GM18907 (cell line): ENCODE measurements at regions not wholly inside any gene's neighbourhood (a gene's known extent, or its start where the extent isn't known, plus 50 kb on each side); places are given as distances from the start of the nearest gene placed in this dataset.
"Not testable (repeated sequence)": the region's sequence is repeated elsewhere in the genome, so short reads cannot be mapped to it uniquely, and the experiment has no call there.

ENCODE experiments used
- ATAC-seq: cut with Tn5 transposase; IDR thresholded peaks from one replicate; pipeline ENCODE4 v1.9.1; 2021; ENCODE audit warnings: mild to moderate bottlenecking, moderate library complexity; ENCODE audit not compliant: unreplicated experiment

DNA sequence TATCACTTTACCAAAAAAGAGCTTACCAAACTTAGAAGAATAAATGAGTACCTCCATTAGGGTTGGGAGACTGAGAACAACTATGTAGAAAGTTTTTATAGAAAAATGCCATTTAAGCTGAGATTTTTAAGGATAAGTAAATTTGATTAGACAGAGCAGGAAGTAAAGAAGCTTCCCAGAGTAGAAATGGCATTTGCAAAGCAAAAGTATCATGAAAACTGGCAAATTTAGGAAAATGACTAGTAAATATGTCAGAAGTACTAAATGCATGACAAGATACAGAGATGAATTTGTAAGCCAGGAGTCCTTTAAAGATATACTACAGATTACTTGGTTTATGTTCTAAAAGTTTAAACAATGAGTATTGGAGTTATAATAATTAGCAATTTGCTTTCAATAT is 2581.8 kb downstream of the PCDH9 start:
- ATAC-seq, result no peak

DNA sequence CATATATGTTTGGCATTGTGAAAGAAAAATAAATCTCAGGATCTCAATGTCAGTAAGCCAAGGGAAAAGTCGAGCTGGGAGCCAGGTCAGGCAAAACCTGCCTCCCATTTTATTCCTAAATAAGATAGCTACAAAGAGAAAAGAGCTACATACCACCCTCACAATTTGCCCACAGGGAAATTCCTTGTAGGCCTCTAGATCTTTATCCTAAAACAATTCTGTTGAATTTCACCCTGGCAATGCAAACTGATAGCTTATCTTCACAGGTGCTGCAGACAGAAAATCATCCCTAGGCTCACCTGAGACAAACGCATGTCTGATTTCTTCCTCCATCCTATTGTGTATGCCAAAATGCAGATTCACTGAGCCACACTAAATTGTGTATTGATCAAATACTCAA is 2587.1 kb downstream of the PCDH9 start:
- no peak for ATAC-seq

DNA sequence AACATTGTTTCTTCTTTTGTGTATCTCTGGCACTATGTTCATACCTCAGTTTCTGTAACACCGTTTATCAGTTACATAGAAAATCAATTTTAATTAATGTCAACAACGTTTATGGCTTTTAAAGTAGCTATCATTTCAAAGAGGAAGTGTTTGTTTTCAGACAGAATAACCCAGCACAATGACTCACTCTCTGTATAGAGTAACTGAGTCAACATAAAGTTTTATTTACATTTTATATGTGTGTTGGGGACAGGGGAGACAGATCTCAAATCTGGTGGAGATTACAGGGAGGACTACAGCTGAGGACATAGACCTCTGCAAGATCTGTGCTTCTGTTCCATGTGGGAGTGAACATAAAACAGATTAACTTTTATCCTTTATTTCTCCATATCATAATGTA is 2590.1 kb downstream of the PCDH9 start:
- ATAC-seq, result no peak

DNA sequence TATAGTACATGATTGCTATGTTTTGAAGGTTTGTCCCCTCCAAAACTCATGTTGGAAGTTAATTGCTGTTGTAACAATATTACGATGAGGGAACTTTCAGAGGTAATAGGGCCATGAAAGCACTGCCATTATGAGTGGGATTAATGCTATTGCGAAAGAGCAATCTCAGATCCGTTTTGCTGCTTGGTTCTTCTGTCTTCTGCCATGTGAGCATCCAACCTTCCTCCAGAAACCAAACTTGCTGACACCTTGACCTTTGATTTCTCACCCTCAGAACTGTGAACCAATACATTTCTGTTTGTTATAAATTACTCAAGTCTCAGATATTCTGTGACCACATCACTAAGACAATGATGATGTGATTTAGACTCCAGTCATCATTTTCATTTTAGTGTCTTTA is 2590.9 kb downstream of the PCDH9 start:
- no peak for ATAC-seq

DNA sequence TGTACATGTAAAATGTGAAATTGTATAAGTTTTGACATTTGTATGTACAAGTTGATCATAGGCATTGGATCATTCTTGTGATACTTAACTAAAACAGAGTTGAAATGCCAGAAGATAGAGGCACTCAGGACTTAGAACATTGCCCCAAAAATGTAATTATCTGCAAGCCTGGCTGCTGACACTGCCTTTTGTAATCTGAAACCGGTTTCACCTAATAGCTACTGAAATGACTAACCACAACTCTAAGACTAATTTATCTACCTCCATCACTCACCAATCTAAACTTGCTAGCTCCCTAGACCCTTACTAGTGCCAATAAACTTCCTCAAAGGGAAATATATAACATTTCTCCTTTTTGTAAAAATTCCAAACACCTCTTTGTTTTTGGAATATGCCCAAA is 2596.2 kb downstream of the PCDH9 start:
- no peak for ATAC-seq

DNA sequence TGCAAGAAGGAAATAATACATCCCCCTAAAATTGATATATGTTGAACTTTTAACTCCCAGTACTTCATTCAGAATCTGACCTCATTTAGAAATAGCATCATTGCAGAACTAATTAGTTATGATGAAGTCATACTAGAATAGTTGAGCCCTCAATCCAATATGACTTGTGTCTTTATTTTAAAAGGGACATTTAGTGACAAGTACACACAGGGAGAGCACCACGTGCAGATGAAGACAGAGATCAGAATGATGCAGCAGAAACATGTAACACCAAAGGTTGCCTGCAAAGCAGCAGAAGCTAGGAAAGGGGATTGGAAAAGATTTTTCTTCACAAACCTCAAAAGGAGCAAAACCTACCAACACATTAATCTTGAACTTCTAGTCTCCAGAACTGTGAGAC is 2602.5 kb downstream of the PCDH9 start:
- ATAC-seq, result no peak

DNA sequence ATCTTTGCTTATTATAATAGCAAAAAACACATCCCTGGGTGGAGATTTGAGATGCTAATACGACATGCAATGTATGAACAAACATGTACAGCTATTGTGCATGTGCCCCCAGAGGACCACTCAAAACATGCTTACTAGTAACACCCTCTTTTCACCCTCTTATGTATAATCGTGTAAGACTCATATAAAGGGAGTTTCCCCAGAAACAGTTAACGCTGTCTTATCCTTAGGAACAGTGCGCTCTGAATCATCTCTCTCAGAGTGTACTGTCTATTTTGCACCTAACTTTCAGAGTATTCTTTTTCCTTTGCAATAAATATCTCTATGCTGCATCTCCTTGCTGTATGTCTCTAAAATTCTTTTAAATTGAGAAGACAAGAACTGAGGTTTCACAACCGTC is 2604.0 kb downstream of the PCDH9 start:
- no peak for ATAC-seq

DNA sequence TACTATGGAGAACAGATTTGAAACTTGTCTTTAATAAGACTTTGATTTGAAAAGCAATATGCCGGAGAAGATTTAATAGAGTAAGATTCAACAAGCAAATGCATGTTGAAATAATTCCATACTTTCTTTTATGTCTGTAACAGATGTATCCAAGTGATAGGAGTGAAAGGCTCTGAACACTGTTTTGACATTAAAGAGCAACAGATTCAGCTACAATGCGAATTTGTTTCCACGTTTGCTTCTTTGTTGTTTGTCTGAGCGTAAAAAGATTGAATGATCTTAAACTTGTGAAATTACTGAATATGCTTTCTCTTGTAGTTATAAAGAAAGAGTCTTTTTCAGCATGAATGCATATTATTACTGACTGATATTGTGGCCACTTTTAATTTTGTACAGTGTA is 2612.9 kb downstream of the PCDH9 start:
- ATAC-seq, result no peak

DNA sequence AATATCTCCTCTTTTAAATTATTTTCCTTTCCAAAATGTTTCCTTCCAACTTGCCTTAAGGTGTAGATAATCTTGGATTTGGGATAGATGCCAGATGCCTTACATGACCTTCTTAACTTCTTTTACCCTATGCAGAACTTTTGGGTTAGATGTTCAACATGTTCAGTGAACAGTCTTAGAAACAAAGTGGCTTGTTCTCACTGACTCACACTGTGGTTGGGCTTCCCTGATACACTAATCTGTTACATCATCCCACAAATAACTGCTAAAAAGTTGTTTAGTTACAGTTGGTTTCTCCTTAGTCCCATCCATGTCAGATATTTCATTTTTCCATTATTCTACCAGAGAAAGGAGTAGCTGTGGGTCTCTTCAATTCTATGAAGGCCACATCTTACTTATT is 2638.2 kb downstream of the PCDH9 start:
- ATAC-seq, result no peak

DNA sequence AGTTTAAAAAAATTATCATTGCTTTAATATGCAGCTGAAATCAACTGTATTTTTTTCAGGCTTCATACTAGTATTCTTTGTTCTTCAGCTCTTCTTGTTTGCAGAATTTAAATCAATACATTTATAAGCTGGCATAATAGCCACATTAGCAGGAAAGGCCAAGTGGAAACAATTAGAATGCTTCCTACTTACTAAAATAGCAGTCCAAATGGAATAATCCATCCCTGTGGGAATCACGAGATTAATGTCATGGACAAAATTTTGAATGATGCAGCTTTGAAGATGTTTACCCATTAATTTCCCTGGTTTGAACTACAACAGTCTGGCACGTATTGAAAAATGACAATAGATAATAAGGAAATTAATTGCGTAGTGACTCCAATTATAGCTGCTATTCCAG is 2650.8 kb downstream of the PCDH9 start:
- ATAC-seq, result no peak

DNA sequence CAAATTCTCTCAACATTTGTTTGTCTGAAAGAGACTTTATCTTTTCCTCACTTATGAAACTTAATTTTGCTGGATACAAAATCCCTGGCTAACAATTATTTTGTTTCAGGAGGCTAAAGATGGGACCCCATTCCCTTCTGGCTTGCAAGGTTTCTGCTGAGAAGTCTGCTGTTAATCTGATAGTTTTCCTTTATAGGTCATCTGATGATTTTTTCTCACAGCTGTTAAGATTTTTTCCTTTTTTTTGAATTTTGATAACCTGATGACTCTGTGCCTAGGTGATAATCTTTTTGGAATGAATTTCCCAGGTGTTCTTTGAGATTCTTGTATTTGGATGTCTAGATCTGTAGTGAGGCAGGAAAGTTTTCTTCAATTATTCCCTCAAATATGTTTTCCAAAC is 2661.4 kb downstream of the PCDH9 start:
- no peak for ATAC-seq

DNA sequence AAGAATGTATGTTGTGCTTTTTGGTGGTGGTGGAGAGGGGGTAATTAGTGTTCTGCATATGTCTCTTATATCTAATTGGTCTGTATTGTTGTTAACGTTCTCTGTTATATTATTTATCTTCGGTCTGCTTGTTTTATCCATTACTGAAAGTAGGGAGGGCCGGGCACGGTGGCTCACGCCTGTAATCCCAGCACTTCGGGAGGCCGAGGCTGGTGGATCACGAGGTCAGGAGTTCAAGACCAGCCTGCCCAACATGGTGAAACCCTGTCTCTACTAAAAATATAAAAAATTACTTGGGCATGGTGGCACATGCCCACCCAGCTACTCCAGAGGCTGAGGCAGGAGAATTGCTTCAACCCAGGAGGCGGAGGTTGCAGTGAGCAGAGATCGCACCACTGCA is 2672.1 kb downstream of the PCDH9 start:
- ATAC-seq, result not testable (repeated sequence)

DNA sequence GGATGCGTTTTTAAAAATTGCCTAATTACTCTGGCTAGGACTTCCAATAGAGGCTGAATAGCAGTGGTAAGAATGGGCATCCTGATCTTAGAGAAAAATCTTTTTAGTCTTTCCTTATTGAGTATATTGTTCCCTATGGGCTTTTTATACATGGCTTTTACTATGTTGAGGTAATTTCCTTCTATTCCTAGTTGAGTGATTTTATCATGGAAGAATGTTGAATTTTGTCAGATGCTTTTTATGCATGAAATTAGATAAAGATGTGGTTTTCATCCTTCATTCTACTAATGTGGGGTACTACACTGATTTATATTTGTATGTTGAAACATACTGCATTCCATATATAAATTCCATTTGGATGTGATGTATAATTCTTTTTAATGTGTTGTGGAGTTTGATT is 2673.8 kb downstream of the PCDH9 start:
- ATAC-seq, result no peak

DNA sequence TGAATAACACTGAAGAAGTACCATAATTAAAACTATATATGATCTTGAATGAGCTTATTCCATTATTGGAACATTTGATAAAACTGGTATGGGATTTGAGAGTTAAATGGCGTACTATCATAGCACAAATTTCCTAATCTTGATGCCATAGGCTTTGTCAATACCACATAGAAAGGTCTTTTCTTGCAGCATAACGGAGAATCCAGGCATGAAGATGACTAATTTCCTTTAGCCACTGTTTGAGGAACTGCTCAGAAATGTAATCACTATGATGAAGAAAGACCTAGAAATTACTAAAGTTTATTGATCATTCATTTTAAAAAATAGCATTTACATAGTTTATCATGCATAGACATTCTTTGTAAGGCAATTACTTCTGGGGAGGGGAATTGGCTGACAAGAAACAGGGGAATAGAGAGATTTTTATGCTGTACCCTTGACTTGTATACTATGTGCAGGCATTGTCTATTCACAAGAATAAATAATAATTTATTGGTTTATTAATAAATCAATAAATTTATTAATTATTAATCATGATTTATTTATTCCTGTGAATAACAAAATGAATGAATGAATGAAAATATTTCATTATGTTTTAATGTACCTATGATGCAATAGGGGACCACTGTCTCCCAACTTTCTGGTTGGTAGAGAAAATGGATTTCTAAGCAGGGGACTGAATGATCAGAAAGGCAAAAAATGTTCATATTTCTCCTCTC is 2676.6 kb downstream of the PCDH9 start:
- ATAC-seq, result no peak

DNA sequence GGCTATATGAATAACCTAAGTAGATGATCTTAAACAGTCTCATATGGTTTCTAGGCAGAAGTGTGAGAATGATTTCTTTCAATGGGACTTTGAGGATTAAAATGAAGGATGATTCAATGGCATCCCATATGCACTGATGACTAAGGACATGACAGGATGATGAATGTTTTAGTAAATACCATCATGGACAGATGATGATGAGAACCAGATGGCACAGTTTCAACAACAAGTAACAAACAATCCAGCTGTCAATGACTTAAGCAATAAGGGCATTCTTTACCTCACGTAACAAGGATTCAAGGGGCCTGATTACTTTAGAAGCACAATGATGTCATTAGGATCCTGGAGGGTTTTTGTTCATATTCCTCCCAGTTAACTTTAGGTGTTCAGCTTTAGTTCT is 2678.4 kb downstream of the PCDH9 start:
- no peak for ATAC-seq

DNA sequence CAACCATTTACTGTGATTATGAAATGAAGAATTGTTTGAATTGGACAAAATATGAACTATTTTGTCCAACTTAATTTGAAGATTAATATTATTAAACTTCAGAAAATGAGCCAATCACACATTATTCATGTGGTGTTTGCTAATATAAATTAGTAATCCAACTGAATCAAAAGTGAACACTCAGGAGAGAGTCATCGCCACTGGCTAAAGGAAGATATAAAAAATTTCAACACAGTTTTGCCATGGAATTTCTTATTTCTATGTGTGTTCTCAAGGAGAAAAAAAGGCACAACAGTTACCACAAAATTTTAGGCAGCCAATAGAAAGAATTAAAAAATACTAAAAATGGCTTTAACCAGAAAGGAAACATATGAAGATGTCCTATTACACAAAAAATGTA is 2683.8 kb downstream of the PCDH9 start:
- ATAC-seq, result no peak

DNA sequence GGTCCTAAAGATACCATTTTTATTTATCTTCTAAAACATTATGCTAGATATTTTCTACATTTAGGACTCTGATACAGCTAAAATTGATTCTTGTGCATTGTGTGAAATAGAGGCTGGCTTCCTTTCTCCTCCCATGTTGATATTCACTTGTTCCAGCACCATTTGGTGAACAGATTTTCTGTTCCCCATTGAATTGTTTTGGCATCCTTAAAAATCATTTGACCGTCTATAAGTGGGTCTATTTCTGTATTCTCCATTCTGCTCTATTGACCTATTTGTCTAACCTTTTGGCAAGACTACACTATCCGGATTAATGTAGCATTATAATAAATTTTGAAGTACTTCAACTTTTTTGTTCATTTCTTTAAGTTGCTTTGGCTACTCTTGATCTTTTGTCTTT is 2689.2 kb downstream of the PCDH9 start:
- ATAC-seq, result no peak

DNA sequence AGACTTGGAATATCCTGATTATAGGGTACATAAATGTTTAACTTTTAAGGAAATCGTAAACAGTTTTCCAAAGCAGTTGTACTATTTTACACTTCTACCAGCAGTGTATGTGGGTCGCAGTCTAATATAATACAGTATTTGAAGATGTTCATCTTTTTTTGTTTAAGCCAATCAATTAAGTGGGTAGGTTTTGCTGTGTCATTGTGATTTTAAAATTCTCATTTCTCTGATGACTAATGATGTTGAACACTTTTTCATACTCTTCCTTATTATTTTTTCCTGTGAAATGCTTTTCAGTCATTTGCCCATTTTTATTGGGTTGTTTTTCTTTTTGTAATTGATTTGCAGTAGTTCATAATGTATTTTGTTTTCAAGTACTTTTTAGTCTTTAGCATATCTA is 2689.7 kb downstream of the PCDH9 start:
- ATAC-seq, result no peak

DNA sequence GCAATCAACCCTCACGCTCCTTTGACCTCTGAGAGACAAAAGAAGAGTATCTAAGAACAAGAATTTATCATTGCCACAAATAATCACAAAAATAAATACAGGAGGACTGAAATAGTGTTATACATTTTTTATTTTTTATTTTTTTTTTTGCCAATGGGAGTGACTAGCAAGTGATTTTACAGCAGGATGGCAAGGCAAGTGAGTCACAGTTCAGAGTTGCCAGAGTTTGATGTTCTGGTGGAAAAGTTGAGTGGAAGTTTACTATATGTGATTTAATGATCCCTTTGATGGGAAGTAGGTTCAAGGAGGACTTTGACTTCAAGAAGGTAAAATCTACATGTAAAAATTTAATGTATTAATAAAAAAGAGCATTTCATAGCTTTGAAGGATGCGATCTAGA is 2691.4 kb downstream of the PCDH9 start:
- ATAC-seq, result no peak

DNA sequence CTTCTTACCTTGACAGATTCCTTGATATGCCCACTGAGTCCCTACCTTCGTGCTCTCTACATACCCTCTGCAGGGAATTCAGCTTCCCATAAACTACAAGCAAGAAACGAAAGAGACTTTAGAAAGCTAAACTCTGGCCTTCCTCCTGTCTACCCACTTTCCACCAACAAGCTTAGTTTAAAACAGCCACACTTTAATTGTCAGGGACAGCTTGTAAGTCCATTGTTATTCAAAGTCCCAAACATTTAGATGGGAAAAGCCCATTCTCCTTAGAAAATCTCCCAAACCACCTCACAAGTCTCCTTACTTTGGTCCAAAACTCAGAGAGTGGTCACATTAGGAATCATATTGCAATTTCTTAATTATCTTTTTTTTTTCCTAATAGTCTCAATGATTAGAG is 2695.8 kb downstream of the PCDH9 start:
- ATAC-seq, result no peak

DNA sequence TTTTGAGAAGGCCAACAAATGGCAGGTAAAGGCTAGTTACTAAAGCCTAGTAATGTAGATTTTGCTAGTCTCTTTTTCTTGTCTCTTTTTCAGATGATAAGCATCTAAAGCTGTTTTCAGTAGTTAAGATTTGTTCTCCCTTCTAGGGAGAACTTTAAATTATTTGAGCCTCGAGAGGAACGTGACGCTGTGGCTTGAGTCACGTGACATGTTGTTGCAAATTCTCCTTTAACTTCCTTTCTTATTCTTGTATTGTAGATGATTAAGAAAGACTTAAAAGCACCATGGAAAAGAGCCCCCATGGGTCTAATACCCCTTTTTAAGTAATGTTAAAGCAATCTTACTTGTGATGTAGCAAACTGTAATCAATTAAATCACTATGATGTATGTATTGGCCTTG is 2698.7 kb downstream of the PCDH9 start:
- no peak for ATAC-seq

DNA sequence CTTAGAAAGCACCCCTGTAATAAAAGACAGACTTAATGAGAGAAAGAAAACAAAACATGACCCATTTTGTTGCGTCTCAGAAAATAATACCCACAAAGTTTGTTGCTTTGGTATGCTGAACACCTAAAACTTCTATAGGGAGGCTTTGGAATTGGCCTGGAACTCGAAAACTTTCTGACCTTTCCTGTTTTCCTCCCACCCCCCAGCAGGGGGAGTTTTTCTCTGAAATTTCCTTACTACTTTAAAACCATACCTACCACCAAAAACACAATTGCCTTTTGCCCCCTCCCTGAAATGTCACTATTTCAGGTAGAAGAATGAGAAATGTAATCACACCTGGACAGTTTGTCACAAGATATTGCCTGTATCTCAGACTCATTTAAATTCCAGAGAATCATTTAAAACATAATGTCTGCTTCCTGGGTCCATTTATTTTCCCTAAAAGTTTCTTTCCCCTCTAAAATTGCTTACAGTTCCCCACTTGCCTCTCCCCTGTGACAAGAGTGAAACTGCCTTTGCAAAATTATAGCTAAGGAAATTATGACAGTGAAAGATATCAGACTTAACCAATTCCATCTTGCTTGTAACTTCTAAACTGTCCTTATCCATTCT is 2700.2 kb downstream of the PCDH9 start:
- ATAC-seq, result no peak

DNA sequence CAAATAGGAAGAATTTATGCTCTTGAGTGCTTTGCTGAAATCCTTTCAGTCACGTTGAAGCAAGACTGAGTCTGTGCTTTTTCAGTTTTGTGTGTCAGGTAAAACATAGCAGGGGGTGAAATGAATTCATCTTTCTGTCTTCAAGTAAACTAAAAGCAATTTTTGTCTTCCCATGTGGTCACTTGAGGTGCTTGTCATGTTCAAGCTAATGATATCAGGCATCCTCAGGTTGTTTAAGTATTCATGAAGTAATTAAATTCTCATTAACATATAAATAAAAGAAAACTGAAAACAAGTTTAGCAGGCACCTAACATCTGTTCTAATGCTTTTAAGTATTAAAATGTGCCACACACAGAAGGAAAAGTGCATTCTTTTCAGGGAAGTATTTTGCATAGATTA is 2701.3 kb downstream of the PCDH9 start:
- ATAC-seq, result no peak
